Activated CD8-positive, alpha-beta T cell treated with anti-CD3 and anti-CD28 coated beads for 36 hours (primary cell): ENCODE measurements at regions not wholly inside any gene's neighbourhood (a gene's known extent, or its start where the extent isn't known, plus 50 kb on each side); places are given as distances from the start of the nearest gene placed in this dataset.

ENCODE experiments used
- ATAC-seq: fragments of 200-7000 bp; cut with Tn5 transposase; one replicate; pipeline ENCODE4 v1.10.0; 2021; ENCODE audit warnings: mild to moderate bottlenecking, moderate library complexity
- CTCF ChIA-PET: fragments of 350-600 bp; sonication (Branson Sonifier 250); formaldehyde crosslinking; loops from one replicate; lab custom pipeline; 2021; ENCODE audit warnings: antibody characterized with exemption; lab: Charles Lee
- POLR2A ChIA-PET: fragments of 350-600 bp; sonication (Branson Sonifier 250); formaldehyde crosslinking; loops from one replicate; lab custom pipeline; 2021; ENCODE audit warnings: antibody characterized with exemption; lab: Charles Lee
- DNase-seq: peaks from one replicate; pipeline ENCODE4 v3.0.0-alpha.2; 2020
- H3K27ac Mint-ChIP-seq: one replicate; pipeline ENCODE4 v1.8.0; 2021; ENCODE audit warnings: mild to moderate bottlenecking, mixed read lengths
- H3K27me3 Mint-ChIP-seq: one replicate; pipeline ENCODE4 v1.8.0; 2021; ENCODE audit warnings: mixed read lengths
- H3K36me3 Mint-ChIP-seq: one replicate; pipeline ENCODE4 v1.8.0; 2021; ENCODE audit warnings: low read depth, mixed read lengths
- H3K4me1 Mint-ChIP-seq: one replicate; pipeline ENCODE4 v1.8.0; 2021; ENCODE audit warnings: low read depth, mixed read lengths
- H3K4me3 Mint-ChIP-seq: one replicate; pipeline ENCODE4 v1.8.0; 2021; ENCODE audit warnings: mild to moderate bottlenecking, moderate library complexity, mixed read lengths
- H3K9me3 Mint-ChIP-seq: one replicate; pipeline ENCODE4 v1.8.0; 2021; ENCODE audit warnings: mixed read lengths
- CTCF ChIP-seq: fragments of 200-600 bp; IDR thresholded peaks from one replicate; pipeline ENCODE4 v1.8.0; 2022; ENCODE audit warnings: antibody characterized with exemption, mild to moderate bottlenecking
- intact Hi-C: fragments of 100-400 bp; cut with micrococcal nuclease; formaldehyde crosslinking; loops from one replicate; pipeline ENCODE4 v1.10.0; 2022

GRCh38 chr6:166751051-166751595 lies 124.1 kb upstream of the RPS6KA2 start:
- ATAC-seq: peak; percentile 87
- peaks cover 3% of the 10 kb centered on the region for H3K27me3 Mint-ChIP-seq
- POLR2A ChIA-PET: no interaction called here
- intact Hi-C loops: no loop called here
- TF ChIP-seq CTCF: no peak
- CTCF ChIA-PET: interaction anchor here (0.6 kb wide), 1 partner anchor 305 kb away, joined by 3 read pairs; no protein-coding TSS in a partner anchor
- H3K36me3 Mint-ChIP-seq: no peaks in the 10 kb centered on the region
- peaks cover 6% of the 10 kb centered on the region for H3K4me1 Mint-ChIP-seq
- peak; percentile 55 for DNase-seq
- no peak overlapping the region for H3K4me3 Mint-ChIP-seq
- no peaks in the 10 kb centered on the region for H3K9me3 Mint-ChIP-seq
- no peak overlapping the region for H3K27ac Mint-ChIP-seq

- ChIA-PET POLR2A (no interaction called here), CTCF (interaction anchor here (0.6 kb wide), 1 partner anchor 304 kb away, joined by 3 read pairs; no protein-coding TSS in a partner anchor)
- H3K27me3 Mint-ChIP-seq: peaks cover 3% of the 10 kb centered on the region
- intact Hi-C loops: no loop called here
- TF ChIP-seq CTCF: no peak
- ATAC-seq (no peak), DNase-seq (no peak)
- peaks cover 6% of the 10 kb centered on the region for H3K4me1 Mint-ChIP-seq
- no peaks in the 10 kb centered on the region for H3K9me3 Mint-ChIP-seq
- H3K4me3 Mint-ChIP-seq: no peak overlapping the region
- H3K36me3 Mint-ChIP-seq: no peaks in the 10 kb centered on the region
- no peak overlapping the region for H3K27ac Mint-ChIP-seq
Observed at GRCh38 chr6:166750108-166750793, 123.2 kb upstream of the RPS6KA2 start.

GRCh38 chr6:166749666-166750065 lies 122.6 kb upstream of the RPS6KA2 start:
- no peak overlapping the region for H3K27ac Mint-ChIP-seq
- H3K4me3 Mint-ChIP-seq: no peak overlapping the region
- DNase-seq (no peak), ATAC-seq (no peak)
- ChIA-PET CTCF (no interaction called here), POLR2A (no interaction called here)
- intact Hi-C loops: no loop called here
- peaks cover 3% of the 10 kb centered on the region for H3K27me3 Mint-ChIP-seq
- H3K4me1 Mint-ChIP-seq: peaks cover 6% of the 10 kb centered on the region
- no peaks in the 10 kb centered on the region for H3K36me3 Mint-ChIP-seq
- H3K9me3 Mint-ChIP-seq: no peaks in the 10 kb centered on the region
- TF ChIP-seq CTCF: no peak

- Mint-ChIP-seq H3K4me3 (no peak overlapping the region), H3K27me3 (peaks cover 3% of the 10 kb centered on the region), H3K36me3 (no peaks in the 10 kb centered on the region), H3K4me1 (peaks cover 6% of the 10 kb centered on the region), H3K27ac (no peak overlapping the region), H3K9me3 (no peaks in the 10 kb centered on the region)
- ATAC-seq: no peak
- TF ChIP-seq CTCF: no peak
- ChIA-PET CTCF (interaction anchor here (1.4 kb wide), 2 partner anchors 25 to 27 kb away, joined by 3 to 7 read pairs; no protein-coding TSS in a partner anchor), POLR2A (no interaction called here)
- DNase-seq: no peak
- intact Hi-C loops: no loop called here
Observed at GRCh38 chr6:166747644-166748595, 120.9 kb upstream of the RPS6KA2 start.
